Fibroblast of villous mesenchyme (primary cell): ENCODE measurements at regions not wholly inside any gene's neighbourhood (a gene's known extent, or its start where the extent isn't known, plus 50 kb on each side); places are given as distances from the start of the nearest gene placed in this dataset.

Source experiments
- DNase-seq: peaks from one replicate; pipeline ENCODE4 v3.0.0-alpha.2; 2010; ENCODE audit warnings: low read depth
- H3K4me3 ChIP-seq: 2 replicates; pipeline ENCODE4 v1.5.1; 2011; ENCODE audit warnings: low read depth, mild to moderate bottlenecking, low read length
- CTCF ChIP-seq: IDR thresholded peaks from 2 replicates; pipeline ENCODE4 v1.5.1; 2012; ENCODE audit warnings: low read depth, mild to moderate bottlenecking, low read length; ENCODE audit not compliant: insufficient read depth

GRCh38 chr2:166609183-166609959, 115.3 kb upstream of the SCN7A start:
- DNase-seq, result no peak
- TF ChIP-seq CTCF, result no peak
- no peak overlapping the region for H3K4me3 ChIP-seq

- DNase-seq, result no peak
- no peak for TF ChIP-seq CTCF
- no peak overlapping the region for H3K4me3 ChIP-seq
These were observed 113.8 kb upstream of the SCN7A start for GRCh38 chr2:166607880-166608279.

GRCh38 chr2:166593403-166593802, 99.4 kb upstream of the SCN7A start:
- peak; percentile 2 for DNase-seq
- H3K4me3 ChIP-seq, result no peak overlapping the region
- no peak for TF ChIP-seq CTCF

- no peak for DNase-seq
These were observed 98.7 kb upstream of the SCN7A start for GRCh38 chr2:166592750-166593149.

GRCh38 chr2:166591226-166591625, 97.2 kb upstream of the SCN7A start:
- no peak for TF ChIP-seq CTCF
- no peak for DNase-seq
- H3K4me3 ChIP-seq, result no peak overlapping the region

More at GRCh38 chr2:166592750-166593149, 98.7 kb upstream of the SCN7A start:
- no peak for TF ChIP-seq CTCF
- H3K4me3 ChIP-seq, result no peak overlapping the region

- no peak for TF ChIP-seq CTCF
These were observed 79.3 kb upstream of the SCN7A start for GRCh38 chr2:166573391-166573790.

GRCh38 chr2:166572937-166573336, 78.9 kb upstream of the SCN7A start:
- DNase-seq, result no peak
- no peak overlapping the region for H3K4me3 ChIP-seq
- no peak for TF ChIP-seq CTCF

More at GRCh38 chr2:166573391-166573790, 79.3 kb upstream of the SCN7A start:
- peak; percentile 5 for DNase-seq
- H3K4me3 ChIP-seq, result no peak overlapping the region
